GM19328 (cell line): ENCODE measurements at regions not wholly inside any gene's neighbourhood (a gene's known extent, or its start where the extent isn't known, plus 50 kb on each side); places are given as distances from the start of the nearest gene placed in this dataset.

ENCODE experiments used
- ATAC-seq: cut with Tn5 transposase; IDR thresholded peaks from one replicate; pipeline ENCODE4 v1.9.1; 2021; ENCODE audit warnings: mild to moderate bottlenecking, moderate library complexity; ENCODE audit not compliant: unreplicated experiment

- no peak for ATAC-seq
These were observed 326.4 kb downstream of the MEI4 start for GRCh38 chr6:77979204-77979603.

- ATAC-seq, result peak; percentile 53
These were observed 333.7 kb downstream of the MEI4 start for GRCh38 chr6:77986380-77987034.

GRCh38 chr6:77987035-77987384 lies 334.2 kb downstream of the MEI4 start:
- ATAC-seq, result peak; percentile 14

GRCh38 chr6:78010130-78010529 lies 357.3 kb downstream of the MEI4 start:
- ATAC-seq, result no peak

- ATAC-seq, result no peak
These were observed 367.7 kb downstream of the MEI4 start for GRCh38 chr6:78020586-78020985.

GRCh38 chr6:78025502-78025901 lies 372.7 kb downstream of the MEI4 start:
- ATAC-seq, result no peak

- no peak for ATAC-seq
These were observed 378.4 kb downstream of the MEI4 start for GRCh38 chr6:78031228-78031627.

- ATAC-seq, result no peak
These were observed 406.3 kb downstream of the MEI4 start for GRCh38 chr6:78059171-78059570.

- no peak for ATAC-seq
These were observed 410.2 kb downstream of the MEI4 start for GRCh38 chr6:78062993-78063392.

- no peak for ATAC-seq
These were observed 423.5 kb downstream of the MEI4 start for GRCh38 chr6:78076371-78076770.

GRCh38 chr6:78089531-78089930 lies 436.7 kb downstream of the MEI4 start:
- ATAC-seq, result no peak

GRCh38 chr6:78093906-78094305 lies 441.1 kb downstream of the MEI4 start:
- ATAC-seq, result no peak

- no peak for ATAC-seq
These were observed 448.5 kb downstream of the MEI4 start for GRCh38 chr6:78101387-78101786.

GRCh38 chr6:78110641-78111040 lies 457.8 kb downstream of the MEI4 start:
- no peak for ATAC-seq

- no peak for ATAC-seq
These were observed 465.1 kb downstream of the MEI4 start for GRCh38 chr6:78117966-78118365.

- no peak for ATAC-seq
These were observed 478.7 kb downstream of the MEI4 start for GRCh38 chr6:78131521-78131920.

GRCh38 chr6:78132671-78133410 lies 480.0 kb downstream of the MEI4 start:
- no peak for ATAC-seq

GRCh38 chr6:78150425-78150824 lies 497.6 kb downstream of the MEI4 start:
- ATAC-seq, result no peak

GRCh38 chr6:78153976-78154375 lies 501.1 kb downstream of the MEI4 start:
- no peak for ATAC-seq

GRCh38 chr6:78157606-78158005 lies 504.8 kb downstream of the MEI4 start:
- no peak for ATAC-seq

GRCh38 chr6:78188891-78189290 lies 536.1 kb downstream of the MEI4 start:
- ATAC-seq, result no peak

- no peak for ATAC-seq
These were observed 539.2 kb downstream of the MEI4 start for GRCh38 chr6:78192057-78192456.

GRCh38 chr6:78199044-78199443 lies 546.2 kb downstream of the MEI4 start:
- ATAC-seq, result no peak
